Caco-2 (cell line): ENCODE measurements at regions not wholly inside any gene's neighbourhood (a gene's known extent, or its start where the extent isn't known, plus 50 kb on each side); places are given as distances from the start of the nearest gene placed in this dataset.

ENCODE experiments used
- BruUV-seq: library from RNA; stranded (reverse); fragments of 400-500 nt; replicated peaks from 2 replicates; lab custom pipeline; 2021; lab: Mats Ljungman, UMichigan
- CTCF ChIA-PET: fragments of 300-600 bp; sonication (Branson Sonifier 250); formaldehyde crosslinking; loops from one replicate; lab custom pipeline; 2022; ENCODE audit warnings: antibody characterized with exemption; lab: Charles Lee
- POLR2A ChIA-PET: fragments of 300-600 bp; sonication (Branson Sonifier 250); formaldehyde crosslinking; loops from one replicate; lab custom pipeline; 2022; ENCODE audit warnings: antibody characterized with exemption; lab: Charles Lee
- DNase-seq, 2 experiments: peaks; one replicate each; pipeline versions ENCODE4 v3.0.0 to v3.0.0-alpha.2; 2020 to 2022
- H3K27me3 ChIP-seq: replicated peaks from 2 replicates; pipeline ENCODE4 v1.6.0; 2011; ENCODE audit warnings: low read length; ENCODE audit not compliant: control insufficient read depth, insufficient read depth
- H3K36me3 ChIP-seq: 2 replicates; pipeline ENCODE4 v1.5.1; 2011; ENCODE audit warnings: low read length; ENCODE audit not compliant: control insufficient read depth, insufficient read depth
- H3K4me1 ChIP-seq: fragments of 250-450 bp; sonication (Bioruptor Pico); 2 replicates; pipeline ENCODE4 v1.5.1; 2020; ENCODE audit warnings: mild to moderate bottlenecking
- H3K4me3 ChIP-seq: 2 replicates; pipeline ENCODE4 v1.5.1; 2011; ENCODE audit warnings: low read depth, mild to moderate bottlenecking, control low read depth, low read length
- H3K9me3 ChIP-seq: fragments of 250-450 bp; sonication (Bioruptor Pico); 2 replicates; pipeline ENCODE4 v1.5.1; 2020; ENCODE audit warnings: mild to moderate bottlenecking, moderate library complexity
- H3K27ac Mint-ChIP-seq: one replicate; pipeline ENCODE4 v1.8.0; 2022; ENCODE audit warnings: mixed read lengths; ENCODE audit not compliant: unreplicated experiment
- H3K27me3 Mint-ChIP-seq: one replicate; pipeline ENCODE4 v1.8.0; 2022; ENCODE audit warnings: mixed read lengths; ENCODE audit not compliant: insufficient read depth, unreplicated experiment
- H3K36me3 Mint-ChIP-seq: one replicate; pipeline ENCODE4 v1.8.0; 2022; ENCODE audit warnings: mild to moderate bottlenecking, mixed read lengths; ENCODE audit not compliant: insufficient read depth, unreplicated experiment
- H3K4me1 Mint-ChIP-seq: one replicate; pipeline ENCODE4 v1.8.0; 2022; ENCODE audit warnings: low read depth, mixed read lengths; ENCODE audit not compliant: unreplicated experiment
- H3K4me3 Mint-ChIP-seq: one replicate; pipeline ENCODE4 v1.8.0; 2022; ENCODE audit warnings: mild to moderate bottlenecking, moderate library complexity, mixed read lengths; ENCODE audit not compliant: unreplicated experiment
- H3K9me3 Mint-ChIP-seq: one replicate; pipeline ENCODE4 v1.8.0; 2022; ENCODE audit warnings: mixed read lengths; ENCODE audit not compliant: unreplicated experiment
- CTCF ChIP-seq, 2 experiments: fragments of 200-600 bp in 1 of 2; IDR thresholded peaks; 1 replicate in 1 of 2; 2 replicates in 1 of 2; pipeline versions ENCODE4 v1.5.1 to v1.8.0; 2011 to 2022; ENCODE audit warnings: antibody characterized with exemption in 1 of 2, control low read depth in 1 of 2, inconsistent platforms in 1 of 2, low read depth in 1 of 2, low read length in 1 of 2, mild to moderate bottlenecking in 1 of 2, moderate library complexity in 1 of 2; ENCODE audit not compliant: insufficient read depth in 1 of 2, severe bottlenecking in 1 of 2, unreplicated experiment in 1 of 2
- intact Hi-C: fragments of 100-400 bp; cut with micrococcal nuclease; formaldehyde crosslinking; loops from one replicate; pipeline ENCODE4 v1.10.0; 2022; ENCODE audit not compliant: unreplicated experiment

- no peak overlapping the region for H3K4me3 Mint-ChIP-seq
- Histone ChIP-seq H3K9me3 (no peaks in the 10 kb centered on the region; the same call in 1 of the 2 replicates), H3K4me3 (no peak overlapping the region), H3K4me1 (no peaks in the 10 kb centered on the region), H3K36me3 (no peaks in the 10 kb centered on the region), H3K27me3 (no peaks in the 10 kb centered on the region; the same call in 1 of the 2 replicates)
- no peak for DNase-seq
- no TSS peak for BruUV-seq
- CTCF ChIA-PET = interaction anchor here (0.8 kb wide), 1 partner anchor 21 kb away, joined by 3 read pairs; no protein-coding TSS in a partner anchor
- H3K27me3 Mint-ChIP-seq = no peaks in the 10 kb centered on the region
- H3K9me3 Mint-ChIP-seq = no peaks in the 10 kb centered on the region
- intact Hi-C loops = no loop called here
- TF ChIP-seq CTCF (IDR thresholded peaks at IDR 0.05; ENCODE audit: insufficient read depth in 1 of 2, low read depth in 1 of 2, low read length in 1 of 2, severe bottlenecking in 1 of 2, unreplicated experiment in 1 of 2) = no peak
- H3K27ac Mint-ChIP-seq = no peak overlapping the region
- POLR2A ChIA-PET = no interaction called here
- no peaks in the 10 kb centered on the region for H3K36me3 Mint-ChIP-seq
- no peaks in the 10 kb centered on the region for H3K4me1 Mint-ChIP-seq
Observed at GRCh38 chr16:9627427-9627826, 536.0 kb downstream of the HAPSTR1 start.

- ChIA-PET CTCF (no interaction called here), POLR2A (no interaction called here)
- Mint-ChIP-seq H3K27me3 (no peaks in the 10 kb centered on the region), H3K4me1 (no peaks in the 10 kb centered on the region), H3K27ac (no peak overlapping the region), H3K36me3 (peaks cover 5% of the 10 kb centered on the region), H3K9me3 (no peaks in the 10 kb centered on the region), H3K4me3 (no peak overlapping the region)
- Histone ChIP-seq H3K4me1 (no peaks in the 10 kb centered on the region), H3K9me3 (no peaks in the 10 kb centered on the region; the same call in 1 of the 2 replicates), H3K27me3 (no peaks in the 10 kb centered on the region; the same call in 1 of the 2 replicates), H3K4me3 (no peak overlapping the region), H3K36me3 (no peaks in the 10 kb centered on the region)
- no peak for TF ChIP-seq CTCF (IDR thresholded peaks at IDR 0.05; ENCODE audit: insufficient read depth in 1 of 2, low read depth in 1 of 2, low read length in 1 of 2, severe bottlenecking in 1 of 2, unreplicated experiment in 1 of 2)
- intact Hi-C loops = no loop called here
- no TSS peak for BruUV-seq
- DNase-seq = no peak
Observed at GRCh38 chr16:9630119-9630518, 538.7 kb downstream of the HAPSTR1 start.

- BruUV-seq = no TSS peak
- H3K4me3 ChIP-seq = no peak overlapping the region
- intact Hi-C loops = no loop called here
- CTCF ChIA-PET = no interaction called here
- H3K4me1 ChIP-seq = no peaks in the 10 kb centered on the region
- H3K27me3 Mint-ChIP-seq = no peaks in the 10 kb centered on the region
- H3K4me3 Mint-ChIP-seq = no peak overlapping the region
- peaks cover 5% of the 10 kb centered on the region for H3K36me3 Mint-ChIP-seq
- H3K27ac Mint-ChIP-seq = no peak overlapping the region
- no peaks in the 10 kb centered on the region for H3K36me3 ChIP-seq
- H3K27me3 ChIP-seq = no peaks in the 10 kb centered on the region; the same call in 1 of the 2 replicates
- no peaks in the 10 kb centered on the region for H3K9me3 Mint-ChIP-seq
- no peaks in the 10 kb centered on the region for H3K4me1 Mint-ChIP-seq
- POLR2A ChIA-PET = no interaction called here
- no peak for TF ChIP-seq CTCF (IDR thresholded peaks at IDR 0.05; ENCODE audit: insufficient read depth in 1 of 2, low read depth in 1 of 2, low read length in 1 of 2, severe bottlenecking in 1 of 2, unreplicated experiment in 1 of 2)
- H3K9me3 ChIP-seq = no peaks in the 10 kb centered on the region; the same call in 1 of the 2 replicates
- no peak for DNase-seq
Observed at GRCh38 chr16:9630985-9631384, 539.5 kb downstream of the HAPSTR1 start.
